GM04504 (cell line): ENCODE measurements at regions not wholly inside any gene's neighbourhood (a gene's known extent, or its start where the extent isn't known, plus 50 kb on each side); places are given as distances from the start of the nearest gene placed in this dataset.

Experiments used
- DNase-seq: peaks from one replicate; pipeline ENCODE4 v3.0.0-alpha.2; 2012; ENCODE audit warnings: low read depth

DNA sequence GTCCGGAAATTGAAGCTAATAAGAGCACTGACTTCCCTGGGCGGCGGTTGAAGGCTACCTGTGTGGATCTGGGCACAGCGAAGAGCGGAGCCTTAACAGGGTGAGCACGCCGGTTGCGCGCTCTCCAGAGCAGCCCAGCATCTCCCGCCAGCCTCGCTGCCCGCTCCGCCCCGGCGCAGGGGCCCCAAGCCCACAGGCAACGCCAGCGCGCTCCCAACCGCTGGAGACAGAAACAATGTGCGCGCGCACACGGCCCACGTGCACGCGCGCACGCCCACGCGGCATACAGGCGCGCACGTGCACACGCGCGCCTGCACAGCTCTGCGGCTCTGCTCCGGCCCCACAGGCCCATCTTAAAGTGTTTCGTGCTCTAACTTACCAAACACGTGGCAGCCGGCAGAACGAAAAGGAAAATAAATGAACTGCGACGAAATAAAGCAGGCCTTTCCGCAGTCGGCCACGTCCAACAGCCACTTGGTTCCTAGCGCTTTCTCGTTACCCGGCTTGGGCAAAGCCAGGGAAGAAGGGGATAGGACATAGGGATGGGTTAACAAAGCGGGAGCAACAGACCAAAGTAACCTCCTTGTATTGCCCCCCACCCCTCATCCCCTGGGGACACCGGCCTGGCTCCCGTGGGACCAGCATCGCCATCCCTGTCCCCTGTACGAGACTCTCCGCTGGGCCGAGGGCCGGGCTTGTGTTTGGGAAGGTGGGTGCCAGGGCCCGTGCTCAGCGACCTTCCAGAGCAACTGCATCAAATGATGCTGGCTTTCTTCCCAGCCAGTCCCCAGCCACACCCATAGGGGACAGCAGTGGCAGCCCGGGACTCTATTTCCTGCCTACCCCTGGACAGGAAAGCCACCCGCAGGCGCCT, 203.7 kb downstream of the ABHD5 start:
- peak; percentile 35 for DNase-seq

DNA sequence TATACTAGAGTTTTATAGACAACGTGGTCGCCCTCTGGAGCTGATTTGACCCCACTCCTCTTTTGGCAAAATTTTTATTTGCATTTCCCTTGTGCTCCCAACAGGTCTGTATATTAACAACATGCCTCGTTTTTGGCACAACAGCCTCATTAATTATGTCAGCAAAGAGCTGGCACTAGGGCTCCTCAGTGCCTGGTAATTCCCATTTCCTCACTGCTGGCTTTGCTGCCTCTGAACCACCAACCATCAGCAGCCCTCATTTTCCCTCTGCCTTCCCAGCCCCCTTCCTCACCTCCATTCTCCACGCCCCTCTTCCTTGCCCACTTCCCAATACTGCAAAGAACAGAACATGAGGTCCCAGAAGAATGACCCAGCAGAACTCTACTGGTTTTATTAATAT, 204.8 kb downstream of the ABHD5 start:
- DNase-seq, result no peak

- no peak for DNase-seq
These were observed 211.7 kb downstream of the ABHD5 start for GRCh38 chr3:43902415-43902814.

- DNase-seq, result no peak
These were observed 214.4 kb downstream of the ABHD5 start for GRCh38 chr3:43905157-43905556.

DNA sequence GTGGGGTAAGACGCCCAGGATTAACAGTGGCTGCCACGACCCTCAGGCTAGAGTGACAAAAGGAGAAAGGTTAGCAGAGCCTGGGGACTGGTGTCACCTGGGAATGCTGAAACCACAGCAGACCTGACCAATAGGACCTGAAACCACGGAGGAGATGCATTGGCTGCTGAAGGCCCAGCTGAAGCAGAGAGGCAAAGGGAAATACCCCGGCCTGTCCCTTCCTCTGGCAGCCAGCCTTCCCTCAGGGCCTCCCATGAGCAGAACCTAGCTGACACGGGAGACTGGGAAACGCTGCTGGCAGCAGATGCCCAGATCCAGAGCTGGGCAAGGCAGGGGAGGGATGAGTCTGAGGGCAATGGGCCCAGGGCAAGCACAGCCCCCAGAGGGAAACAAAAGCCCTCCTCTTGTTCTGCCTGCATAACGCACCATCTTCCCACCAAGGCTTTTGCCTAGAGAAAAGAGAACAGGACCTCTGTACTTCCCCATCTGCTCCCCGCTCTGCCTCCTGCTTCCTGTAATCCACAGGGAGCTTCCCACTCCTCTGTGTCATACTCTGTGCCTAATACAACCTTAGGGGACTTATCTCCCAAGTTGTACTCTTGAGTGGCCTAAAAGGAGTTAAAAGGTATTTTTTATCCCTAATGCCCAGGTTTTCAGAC, 216.2 kb downstream of the ABHD5 start:
- DNase-seq, result no peak

DNA sequence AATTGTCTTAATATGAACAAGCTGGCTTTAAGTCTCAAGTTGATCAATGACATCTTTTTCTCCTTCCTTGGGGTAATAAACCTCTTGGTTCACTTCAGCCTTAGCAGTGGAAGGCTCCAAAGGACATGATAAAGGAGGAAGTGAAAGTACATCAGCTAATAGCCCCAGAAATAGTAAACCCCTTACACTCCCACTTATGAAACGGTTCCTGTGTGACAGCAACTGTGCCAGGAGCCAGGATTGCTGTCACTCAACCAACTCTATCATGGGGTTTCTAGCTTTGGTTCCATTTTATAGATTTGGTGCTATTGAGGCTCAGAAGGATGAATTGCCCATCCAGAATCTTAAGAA, 216.7 kb downstream of the ABHD5 start:
- DNase-seq, result no peak

DNA sequence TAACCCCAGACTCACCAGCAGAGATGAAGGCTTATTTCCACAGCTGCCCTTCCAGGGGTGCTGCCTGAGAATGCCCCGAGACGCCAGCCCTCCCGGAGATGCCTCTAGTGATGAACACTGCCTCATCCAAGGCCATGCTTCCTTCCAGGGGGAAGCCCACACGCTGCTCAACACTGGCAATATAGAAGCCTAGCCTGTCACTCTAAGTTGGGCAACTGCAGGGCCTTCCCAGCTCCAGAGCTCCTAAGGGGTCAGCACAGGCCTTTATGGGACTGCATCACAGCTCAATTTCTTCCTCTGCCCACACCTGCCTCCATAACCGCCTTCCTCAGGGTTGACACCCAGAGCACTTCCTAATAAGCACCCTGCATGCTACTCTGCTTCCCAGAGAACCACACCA, 217.7 kb downstream of the ABHD5 start:
- DNase-seq, result no peak

DNA sequence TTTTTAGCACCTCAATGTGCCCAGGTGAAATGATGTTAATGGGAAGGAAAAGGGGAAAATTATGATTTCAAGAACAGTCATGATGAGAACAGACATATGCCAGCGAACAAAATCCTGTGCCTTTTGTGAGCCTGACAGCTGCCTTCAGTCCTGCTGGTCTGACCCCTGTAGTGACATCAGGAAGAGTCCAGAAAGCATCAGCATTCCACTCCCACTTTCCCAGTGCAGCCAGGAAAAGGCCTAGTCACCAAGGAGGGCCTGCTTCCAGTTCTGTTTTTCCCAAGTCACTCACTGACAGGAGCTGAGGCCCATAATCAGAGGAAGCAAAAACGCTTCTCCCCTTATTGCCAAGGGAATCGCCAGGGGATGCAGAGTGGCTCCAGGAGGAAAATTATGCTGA, 218.4 kb downstream of the ABHD5 start:
- no peak for DNase-seq

- DNase-seq, result no peak
These were observed 220.0 kb downstream of the ABHD5 start for GRCh38 chr3:43910750-43911149.

GRCh38 chr3:43913036-43913948, 222.6 kb downstream of the ABHD5 start:
- DNase-seq, result no peak

GRCh38 chr3:43914269-43914668, 223.5 kb downstream of the ABHD5 start:
- DNase-seq, result no peak

GRCh38 chr3:43915546-43915945, 224.8 kb downstream of the ABHD5 start:
- DNase-seq, result no peak

- no peak for DNase-seq
These were observed 226.6 kb downstream of the ABHD5 start for GRCh38 chr3:43917361-43917760.

DNA sequence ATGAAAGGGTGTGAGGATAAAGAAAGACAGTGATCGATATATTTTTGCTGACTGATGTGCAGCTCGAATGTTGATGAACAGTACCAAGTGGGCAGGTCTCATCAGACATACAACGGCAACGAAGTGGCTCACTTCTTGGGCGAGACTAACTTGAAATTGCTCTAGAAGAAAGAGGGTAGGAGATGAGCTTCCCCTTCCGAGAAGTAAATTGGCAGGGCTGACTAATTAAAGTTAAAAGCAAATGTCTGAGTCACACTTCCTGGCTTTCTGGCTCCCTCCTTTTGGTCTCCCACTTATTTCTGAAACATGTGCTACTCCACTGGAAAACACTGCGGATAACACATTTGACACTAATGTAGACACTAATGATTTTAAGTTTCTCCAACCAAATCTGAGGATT, 228.3 kb downstream of the ABHD5 start:
- no peak for DNase-seq

- no peak for DNase-seq
These were observed 230.4 kb downstream of the ABHD5 start for GRCh38 chr3:43921056-43921648.

GRCh38 chr3:43922374-43922773, 231.6 kb downstream of the ABHD5 start:
- no peak for DNase-seq

DNA sequence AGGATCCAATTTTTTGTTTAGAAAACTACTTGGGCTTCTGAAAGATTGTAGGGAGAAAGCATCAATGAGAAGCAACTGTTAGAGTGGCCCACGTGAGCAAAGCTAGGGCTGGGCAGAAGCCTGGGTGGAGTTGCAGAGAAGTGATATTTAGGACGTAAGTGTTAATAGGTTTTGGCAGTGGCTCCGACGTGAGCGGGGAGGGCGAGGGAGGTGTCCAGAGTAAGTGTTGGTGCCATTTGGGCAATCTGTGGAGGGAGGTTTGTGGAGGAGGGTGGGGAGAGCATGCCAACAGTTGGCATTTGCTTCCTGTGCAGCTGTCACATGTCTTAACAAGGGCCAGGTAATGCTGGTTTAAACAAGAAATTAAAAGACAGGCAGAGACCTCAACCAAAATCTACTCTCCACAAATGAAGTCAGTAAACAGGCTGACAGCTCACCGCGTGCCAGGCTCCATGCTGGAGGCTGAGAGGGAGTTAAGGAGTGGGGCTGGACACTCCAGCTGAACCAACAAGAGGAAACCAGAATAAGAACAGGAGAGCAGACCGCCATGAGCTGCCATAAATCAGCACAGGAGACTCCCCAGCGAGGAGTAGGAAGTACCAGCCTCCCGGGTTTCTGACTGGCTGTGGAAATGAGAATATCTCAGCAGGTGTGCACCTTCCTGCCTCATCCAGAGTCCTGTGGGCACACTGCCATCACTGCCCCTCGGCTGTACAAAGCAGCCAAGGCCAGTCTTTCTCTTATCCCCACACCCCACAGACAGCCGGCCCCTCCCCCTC, 232.6 kb downstream of the ABHD5 start:
- DNase-seq, result no peak

GRCh38 chr3:43926055-43926454, 235.3 kb downstream of the ABHD5 start:
- no peak for DNase-seq

- DNase-seq, result no peak
These were observed 242.2 kb downstream of the ABHD5 start for GRCh38 chr3:43932921-43933320.

GRCh38 chr3:43948013-43948412, 257.3 kb downstream of the ABHD5 start:
- DNase-seq, result no peak

GRCh38 chr3:43949594-43949993, 258.9 kb downstream of the ABHD5 start:
- DNase-seq, result no peak
